ENCODE measurements at regions not wholly inside any gene's neighbourhood (a gene's known extent, or its start where the extent isn't known, plus 50 kb on each side); places are given as distances from the start of the nearest gene placed in this dataset.

GRCh38 chr13:99655351-99656091, 154.2 kb downstream of the TM9SF2 start:
- CTCF ChIA-PET (ENCODE audit: low intra/inter-chr PET ratio, low total read pairs), result interaction anchor here (0.7 to 1.4 kb wide), 3 partner anchors 260 to 939 kb away, joined by 3 to 4 read pairs (median 4); no protein-coding TSS in a partner anchor
- H3K4me3 ChIP-seq (replicated peaks in 1 of 3; ENCODE audit: insufficient read depth in 1 of 3, low read depth in 2 of 3, low read length in 3 of 3), result peak overlapping the region; percentile 46 to 67 (median 48); a peak in 5 of 6 replicates
- H3K36me3 ChIP-seq (replicated peaks in 1 of 2; ENCODE audit: control insufficient read depth in 1 of 2, insufficient read depth in 2 of 2, low read length in 2 of 2), result no peaks in the 10 kb centered on the region
- WGBS (ENCODE audit: low lambda C conversion rate), result 35% methylated on average over 15 of the region's 17 CpGs
- no peaks in the 10 kb centered on the region for H3K27me3 ChIP-seq (ENCODE audit: control insufficient read depth in 1 of 2, insufficient read depth in 2 of 2, low read length in 2 of 2)
- POLR2A ChIA-PET, result interaction anchor here (1.1 to 1.3 kb wide), 2 partner anchors 49 to 154 kb away, joined by 3 to 5 read pairs; partner anchors contain the start of genes CLYBL and TM9SF2
- peak overlapping the region; percentile 47 for H2AFZ ChIP-seq (ENCODE audit: low read length)
- FAIRE-seq, result peak; percentile 64
- no peaks in the 10 kb centered on the region for H3K9me3 ChIP-seq (ENCODE audit: low read length)
- BruUV-seq (replicated peaks), result no TSS peak
- H3K4me1 ChIP-seq (ENCODE audit: insufficient read depth, low read length), result peaks cover 28% of the 10 kb centered on the region
- peak overlapping the region; percentile 38 for H3K27ac ChIP-seq (ENCODE audit: extremely low read length, insufficient read depth, low read length)
- in situ Hi-C loops (cut with HindIII; ENCODE audit: extremely low pct_ligation_motif_present, low pct_unique_long_range_greater_than_20kb) (loop anchor here (25.0 kb wide), 3 partner anchors 582 to 1457 kb away; no protein-coding TSS in a partner anchor), intact Hi-C loops (cut with micrococcal nuclease; ENCODE audit: unreplicated experiment) (loop anchor here (1.0 to 5.0 kb wide), 6 partner anchors 253 to 887 kb away; partner anchors contain the start of gene ZIC5)
- peak overlapping the region; percentile 76 for H3K4me2 ChIP-seq (ENCODE audit: low read depth, low read length)
- no peaks in the 10 kb centered on the region for H4K20me1 ChIP-seq (ENCODE audit: insufficient read depth, low read length)
- ATAC-seq, result peak; percentile 87
- H3K79me2 ChIP-seq (ENCODE audit: insufficient read depth, low read length), result no peaks in the 10 kb centered on the region
- peak overlapping the region; percentile 57 for H3K9ac ChIP-seq (ENCODE audit: insufficient read depth, low read depth, low read length)
- peak; percentile 72 for DNase-seq (ENCODE audit: low spot score)
- TF ChIP-seq, protein P1, sequence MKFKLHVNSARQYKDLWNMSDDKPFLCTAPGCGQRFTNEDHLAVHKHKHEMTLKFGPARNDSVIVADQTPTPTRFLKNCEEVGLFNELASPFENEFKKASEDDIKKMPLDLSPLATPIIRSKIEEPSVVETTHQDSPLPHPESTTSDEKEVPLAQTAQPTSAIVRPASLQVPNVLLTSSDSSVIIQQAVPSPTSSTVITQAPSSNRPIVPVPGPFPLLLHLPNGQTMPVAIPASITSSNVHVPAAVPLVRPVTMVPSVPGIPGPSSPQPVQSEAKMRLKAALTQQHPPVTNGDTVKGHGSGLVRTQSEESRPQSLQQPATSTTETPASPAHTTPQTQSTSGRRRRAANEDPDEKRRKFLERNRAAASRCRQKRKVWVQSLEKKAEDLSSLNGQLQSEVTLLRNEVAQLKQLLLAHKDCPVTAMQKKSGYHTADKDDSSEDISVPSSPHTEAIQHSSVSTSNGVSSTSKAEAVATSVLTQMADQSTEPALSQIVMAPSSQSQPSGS (CRISPR knock-in tag; IDR thresholded peaks at IDR 0.05), result no peak
- no peak for TF ChIP-seq RBFOX2 (IDR thresholded peaks at IDR 0.05; ENCODE audit: low read depth, low read length)
- TF ChIP-seq, protein P2, sequence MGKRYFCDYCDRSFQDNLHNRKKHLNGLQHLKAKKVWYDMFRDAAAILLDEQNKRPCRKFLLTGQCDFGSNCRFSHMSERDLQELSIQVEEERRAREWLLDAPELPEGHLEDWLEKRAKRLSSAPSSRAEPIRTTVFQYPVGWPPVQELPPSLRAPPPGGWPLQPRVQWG (CRISPR knock-in tag; IDR thresholded peaks at IDR 0.05; ENCODE audit: borderline replicate concordance, low read depth), result no peak
- TF ChIP-seq CEBPB (IDR thresholded peaks at IDR 0.05; ENCODE audit: borderline replicate concordance, low read depth, low read length), result no peak
- TF ChIP-seq KLF12 (CRISPR knock-in tag; IDR thresholded peaks at IDR 0.05; ENCODE audit: borderline replicate concordance), result no peak
- TF ChIP-seq ZNF556 (CRISPR knock-in tag; IDR thresholded peaks at IDR 0.05; ENCODE audit: borderline replicate concordance), result no peak
- TF ChIP-seq GRHL1 (CRISPR knock-in tag; conservative IDR thresholded peaks at IDR 0.05), result no peak
- TF ChIP-seq, protein P3, sequence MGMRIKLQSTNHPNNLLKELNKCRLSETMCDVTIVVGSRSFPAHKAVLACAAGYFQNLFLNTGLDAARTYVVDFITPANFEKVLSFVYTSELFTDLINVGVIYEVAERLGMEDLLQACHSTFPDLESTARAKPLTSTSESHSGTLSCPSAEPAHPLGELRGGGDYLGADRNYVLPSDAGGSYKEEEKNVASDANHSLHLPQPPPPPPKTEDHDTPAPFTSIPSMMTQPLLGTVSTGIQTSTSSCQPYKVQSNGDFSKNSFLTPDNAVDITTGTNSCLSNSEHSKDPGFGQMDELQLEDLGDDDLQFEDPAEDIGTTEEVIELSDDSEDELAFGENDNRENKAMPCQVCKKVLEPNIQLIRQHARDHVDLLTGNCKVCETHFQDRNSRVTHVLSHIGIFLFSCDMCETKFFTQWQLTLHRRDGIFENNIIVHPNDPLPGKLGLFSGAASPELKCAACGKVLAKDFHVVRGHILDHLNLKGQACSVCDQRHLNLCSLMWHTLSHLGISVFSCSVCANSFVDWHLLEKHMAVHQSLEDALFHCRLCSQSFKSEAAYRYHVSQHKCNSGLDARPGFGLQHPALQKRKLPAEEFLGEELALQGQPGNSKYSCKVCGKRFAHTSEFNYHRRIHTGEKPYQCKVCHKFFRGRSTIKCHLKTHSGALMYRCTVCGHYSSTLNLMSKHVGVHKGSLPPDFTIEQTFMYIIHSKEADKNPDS (CRISPR knock-in tag; IDR thresholded peaks at IDR 0.05), result no peak
- TF ChIP-seq RFX1 (IDR thresholded peaks at IDR 0.05), result no peak
- TF ChIP-seq, protein P4, sequence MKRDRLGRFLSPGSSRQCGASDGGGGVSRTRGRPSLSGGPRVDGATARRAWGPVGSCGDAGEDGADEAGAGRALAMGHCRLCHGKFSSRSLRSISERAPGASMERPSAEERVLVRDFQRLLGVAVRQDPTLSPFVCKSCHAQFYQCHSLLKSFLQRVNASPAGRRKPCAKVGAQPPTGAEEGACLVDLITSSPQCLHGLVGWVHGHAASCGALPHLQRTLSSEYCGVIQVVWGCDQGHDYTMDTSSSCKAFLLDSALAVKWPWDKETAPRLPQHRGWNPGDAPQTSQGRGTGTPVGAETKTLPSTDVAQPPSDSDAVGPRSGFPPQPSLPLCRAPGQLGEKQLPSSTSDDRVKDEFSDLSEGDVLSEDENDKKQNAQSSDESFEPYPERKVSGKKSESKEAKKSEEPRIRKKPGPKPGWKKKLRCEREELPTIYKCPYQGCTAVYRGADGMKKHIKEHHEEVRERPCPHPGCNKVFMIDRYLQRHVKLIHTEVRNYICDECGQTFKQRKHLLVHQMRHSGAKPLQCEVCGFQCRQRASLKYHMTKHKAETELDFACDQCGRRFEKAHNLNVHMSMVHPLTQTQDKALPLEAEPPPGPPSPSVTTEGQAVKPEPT (CRISPR knock-in tag; IDR thresholded peaks at IDR 0.05; ENCODE audit: low read depth), result no peak
